ENCODE measurements at regions not wholly inside any gene's neighbourhood (a gene's known extent, or its start where the extent isn't known, plus 50 kb on each side); places are given as distances from the start of the nearest gene placed in this dataset.
"Not testable (repeated sequence)": the region's sequence is repeated elsewhere in the genome, so short reads cannot be mapped to it uniquely, and the experiment has no call there.

- no peak for DNase-seq
Measured at GRCh38 chr6:48713612-48714011, 602.6 kb upstream of the PTCHD4 start.

DNA sequence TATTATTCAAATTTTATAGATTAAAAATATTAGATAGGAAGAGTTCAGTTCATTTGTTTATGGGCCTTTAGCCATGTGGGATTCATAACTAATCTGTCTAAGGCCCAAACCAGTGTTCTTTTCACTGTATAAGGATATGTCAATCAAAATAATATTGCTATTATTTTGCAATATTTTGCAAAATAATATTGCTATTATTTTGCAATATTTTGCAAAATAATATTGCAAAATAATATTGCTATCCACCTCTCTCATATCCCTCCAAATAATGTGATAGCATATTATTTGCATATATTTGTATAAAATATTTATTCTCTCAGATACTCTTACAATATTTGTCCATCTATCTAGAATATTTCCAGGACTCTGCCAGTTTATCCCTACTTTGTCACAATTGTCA is 595.3 kb upstream of the PTCHD4 start:
- no peak for DNase-seq

DNA sequence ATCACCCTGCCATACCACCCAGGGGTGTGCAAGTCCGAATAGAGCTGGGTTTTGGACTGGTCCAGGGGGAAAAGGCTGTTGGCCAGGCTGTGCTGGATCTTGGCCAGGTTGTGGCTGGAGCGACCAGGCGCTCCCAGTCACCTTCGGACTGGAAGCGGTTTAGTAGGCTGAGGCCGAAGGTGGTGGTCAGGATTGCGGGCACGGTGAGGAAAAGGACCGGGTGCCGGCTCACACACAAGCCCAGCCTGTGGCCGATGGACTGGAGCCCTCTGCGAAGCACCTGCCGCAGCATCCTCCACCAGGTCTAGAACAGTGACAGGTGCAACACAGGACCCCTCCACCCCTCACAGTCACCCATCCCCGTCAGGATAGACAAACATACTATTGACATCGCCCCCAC is 590.6 kb upstream of the PTCHD4 start:
- no peak for DNase-seq

DNA sequence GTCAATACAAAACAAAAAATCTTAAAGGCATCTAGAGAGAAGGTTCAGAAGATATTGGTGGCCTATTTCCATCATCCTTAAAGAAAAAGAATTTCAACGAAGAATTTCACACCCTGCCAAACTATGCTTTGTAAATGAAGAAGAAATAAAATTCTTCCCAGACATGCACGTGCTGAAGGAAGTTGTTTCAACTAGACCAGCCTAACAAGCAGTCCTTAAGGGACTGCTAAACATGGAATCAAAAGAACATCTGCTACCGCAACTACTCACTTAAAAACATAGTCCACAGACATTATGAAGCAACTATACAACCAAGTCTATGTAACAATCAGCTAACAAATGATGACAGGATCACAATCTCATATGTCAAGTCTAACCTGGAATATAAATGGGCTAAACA is 584.9 kb upstream of the PTCHD4 start:
- DNase-seq = no peak

DNA sequence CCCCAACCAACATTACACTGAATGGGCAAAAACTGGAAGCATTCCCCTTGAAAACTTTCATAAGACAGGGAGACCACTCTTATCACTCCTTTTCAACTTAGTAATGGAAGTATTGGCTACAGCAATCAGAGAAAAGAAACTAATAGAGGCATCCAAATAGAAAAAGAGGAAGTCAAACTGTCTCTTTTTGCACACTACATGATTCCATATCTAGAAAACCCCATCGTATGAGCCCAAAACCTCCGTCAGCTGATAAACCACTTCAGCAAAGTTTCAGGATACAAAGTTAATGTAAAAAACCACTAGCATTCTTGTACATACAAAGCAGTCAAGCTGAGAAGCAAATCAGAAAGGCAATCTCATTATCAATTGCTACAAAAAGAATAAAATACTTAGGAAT is 580.4 kb upstream of the PTCHD4 start:
- no peak for DNase-seq

GRCh38 chr6:48689498-48689897 is 578.5 kb upstream of the PTCHD4 start:
- DNase-seq = no peak

- DNase-seq = no peak
Measured at GRCh38 chr6:48678390-48678789, 567.4 kb upstream of the PTCHD4 start.

DNA sequence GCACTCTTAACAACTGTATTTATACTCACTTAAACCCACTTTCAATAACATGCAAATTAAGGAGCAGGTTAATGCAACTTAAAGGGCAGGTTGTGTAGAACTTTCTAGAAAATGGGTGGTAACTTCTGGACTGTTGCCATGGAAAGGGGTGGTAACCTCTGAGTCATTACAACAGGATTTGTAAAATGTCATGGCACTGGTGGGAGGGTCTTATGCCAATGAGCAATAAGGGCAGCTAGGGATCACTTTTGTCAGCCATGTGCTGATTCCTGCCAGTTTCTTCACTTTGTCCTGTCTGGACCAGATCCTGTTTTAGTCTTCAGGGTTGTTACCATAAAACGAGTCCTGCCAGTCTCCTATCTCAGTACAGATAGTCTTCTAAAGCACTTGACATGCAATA is 560.5 kb upstream of the PTCHD4 start:
- no peak for DNase-seq

DNA sequence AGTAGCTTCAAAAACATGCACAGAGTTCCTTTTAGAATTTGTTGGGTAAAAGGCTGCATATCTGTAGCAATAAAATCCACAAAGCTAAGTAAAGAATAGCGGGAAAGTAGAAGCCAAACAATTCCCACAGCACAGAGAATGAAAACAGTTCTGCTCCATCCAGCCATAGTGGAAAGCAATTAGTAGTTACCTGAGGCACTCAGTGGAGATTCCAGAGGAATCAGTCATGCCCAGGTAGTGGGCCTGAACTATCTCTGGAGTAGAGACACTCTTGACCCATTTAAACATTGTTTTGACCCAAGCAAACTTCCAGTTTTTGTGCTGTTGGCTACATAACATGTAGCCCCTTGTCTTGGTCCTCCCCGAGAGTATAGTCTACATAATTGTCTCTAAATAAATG is 559.5 kb upstream of the PTCHD4 start:
- DNase-seq = no peak

GRCh38 chr6:48667797-48668196 is 556.8 kb upstream of the PTCHD4 start:
- no peak for DNase-seq

DNA sequence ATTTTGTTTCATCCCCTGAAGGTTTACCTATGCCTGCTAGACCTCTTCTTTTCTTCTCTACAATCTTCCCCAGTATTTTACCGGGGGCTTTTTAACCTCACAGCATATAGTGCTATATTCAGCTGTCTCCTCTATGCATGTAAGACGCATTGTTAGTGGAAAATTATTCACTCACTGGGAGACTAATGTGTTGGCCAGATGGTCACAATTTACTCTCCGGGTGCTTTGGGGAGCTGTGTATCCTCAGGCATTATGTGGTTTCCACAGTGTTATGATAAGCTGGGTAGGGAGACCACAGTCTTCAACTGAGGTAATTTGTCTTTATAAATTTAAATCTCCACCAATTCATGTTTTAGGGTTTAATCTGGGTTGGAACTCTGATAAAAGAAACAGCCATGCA is 553.8 kb upstream of the PTCHD4 start:
- no peak for DNase-seq

DNA sequence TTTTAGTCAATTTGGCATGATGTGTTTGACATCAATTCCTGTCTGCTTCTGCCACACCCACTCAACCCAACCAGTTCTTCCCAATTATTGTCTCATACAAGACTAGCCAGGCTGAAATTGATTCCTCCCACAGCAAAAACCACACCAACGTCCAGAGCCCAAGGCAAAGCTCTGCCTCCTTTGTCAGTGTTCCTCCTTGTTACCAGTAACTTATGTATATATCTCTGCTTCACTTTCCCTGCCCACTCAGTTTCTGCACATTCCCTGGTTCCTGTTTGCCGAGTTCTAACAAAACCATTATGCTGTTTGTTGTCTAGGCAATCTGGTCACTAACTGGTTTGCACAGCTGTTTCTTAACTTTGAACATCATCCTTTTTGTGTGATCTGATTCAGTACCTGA is 547.9 kb upstream of the PTCHD4 start:
- DNase-seq = no peak

- no peak for DNase-seq
Measured at GRCh38 chr6:48641544-48641943, 530.5 kb upstream of the PTCHD4 start.

DNA sequence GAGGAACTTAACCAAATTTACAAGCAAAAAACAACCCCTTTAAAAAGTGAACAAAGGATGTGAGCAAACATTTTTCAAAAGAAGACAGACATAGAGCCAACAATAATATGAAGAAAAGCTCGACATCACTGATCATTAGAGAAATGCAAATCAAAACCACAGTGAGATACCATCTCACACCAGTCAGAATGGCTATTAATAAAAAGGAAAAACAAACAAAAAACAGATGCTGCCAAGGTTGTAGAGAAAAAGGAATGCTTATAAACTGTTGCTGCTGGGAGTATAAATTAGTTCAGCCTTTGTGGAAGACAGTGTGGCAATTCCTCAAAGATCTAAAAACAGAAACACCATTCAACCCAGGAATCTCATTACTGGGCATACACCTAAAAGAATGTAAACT is 527.8 kb upstream of the PTCHD4 start:
- DNase-seq = not testable (repeated sequence)

GRCh38 chr6:48630511-48630910 is 519.5 kb upstream of the PTCHD4 start:
- no peak for DNase-seq

DNA sequence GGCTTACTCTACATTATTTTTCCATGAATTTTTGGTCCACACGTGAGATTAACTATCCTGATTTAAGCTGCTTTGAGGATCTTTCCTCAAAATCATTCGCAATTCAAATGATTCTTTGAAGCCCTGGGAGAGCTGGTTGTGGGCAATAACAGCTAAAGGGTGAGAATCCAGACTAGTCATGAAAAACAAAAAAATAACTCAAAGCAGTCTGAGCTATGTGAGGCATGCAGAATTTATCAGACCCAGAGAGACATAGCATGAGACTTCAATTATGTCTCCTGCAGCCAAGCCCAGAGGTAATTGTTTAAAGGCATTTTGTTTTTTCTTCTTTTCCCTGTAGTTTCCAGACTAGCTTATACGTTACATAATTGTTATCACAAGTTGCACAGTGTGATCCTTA is 517.3 kb upstream of the PTCHD4 start:
- DNase-seq = no peak

DNA sequence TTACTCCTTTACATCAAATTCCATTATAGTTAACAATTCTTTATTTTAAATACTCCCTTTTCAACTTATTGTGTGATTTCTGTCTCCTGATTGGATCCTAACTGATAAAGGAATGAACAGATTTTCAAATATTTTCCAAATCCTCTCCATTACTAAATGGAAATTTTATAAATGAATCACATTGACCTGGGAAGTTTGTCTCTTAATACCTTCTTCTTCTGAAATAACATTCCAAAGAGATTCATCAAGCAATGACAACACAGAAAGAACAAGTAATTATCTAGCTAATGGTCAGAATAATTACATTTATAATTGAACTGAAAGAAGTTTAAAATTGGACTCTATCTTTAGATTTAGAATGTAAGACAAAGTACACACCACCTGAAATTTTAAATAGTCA is 515.4 kb upstream of the PTCHD4 start:
- no peak for DNase-seq

DNA sequence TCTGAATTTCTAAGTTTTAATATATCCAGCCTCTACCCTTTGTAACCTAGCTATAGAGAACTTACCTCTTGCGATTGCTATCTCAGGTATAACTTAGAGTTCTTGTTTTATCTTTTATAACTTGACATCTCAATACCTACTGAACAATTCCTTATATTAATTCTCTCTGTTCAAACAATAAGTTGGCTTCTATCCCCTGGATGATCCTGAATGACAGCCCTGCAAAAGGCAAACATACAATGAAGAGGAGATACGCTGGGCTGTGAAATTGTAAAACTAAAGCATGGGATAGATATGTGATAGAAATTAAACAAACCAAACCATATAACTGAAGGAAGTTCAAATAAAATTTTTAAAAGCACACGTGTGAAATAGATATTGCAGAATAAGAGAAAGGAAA is 513.6 kb upstream of the PTCHD4 start:
- DNase-seq = no peak

DNA sequence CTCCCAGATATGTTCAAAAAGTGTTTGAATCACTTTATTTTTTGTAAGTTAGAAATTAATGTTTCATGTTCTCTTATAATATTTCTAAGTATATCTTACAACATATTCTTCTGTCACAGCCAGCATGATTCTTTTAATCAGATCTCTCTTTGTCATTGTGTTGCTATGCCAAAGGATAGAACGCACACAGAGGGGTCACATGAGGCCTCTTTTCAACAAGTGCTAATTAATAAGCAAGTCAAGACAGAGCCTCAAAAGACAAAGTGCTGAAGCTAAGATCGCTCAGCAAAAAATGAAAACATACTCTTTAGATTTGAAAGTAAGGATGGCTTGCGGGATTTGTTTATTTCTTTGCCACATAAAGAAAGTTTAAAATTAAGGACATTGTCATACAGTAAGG is 508.8 kb upstream of the PTCHD4 start:
- no peak for DNase-seq

DNA sequence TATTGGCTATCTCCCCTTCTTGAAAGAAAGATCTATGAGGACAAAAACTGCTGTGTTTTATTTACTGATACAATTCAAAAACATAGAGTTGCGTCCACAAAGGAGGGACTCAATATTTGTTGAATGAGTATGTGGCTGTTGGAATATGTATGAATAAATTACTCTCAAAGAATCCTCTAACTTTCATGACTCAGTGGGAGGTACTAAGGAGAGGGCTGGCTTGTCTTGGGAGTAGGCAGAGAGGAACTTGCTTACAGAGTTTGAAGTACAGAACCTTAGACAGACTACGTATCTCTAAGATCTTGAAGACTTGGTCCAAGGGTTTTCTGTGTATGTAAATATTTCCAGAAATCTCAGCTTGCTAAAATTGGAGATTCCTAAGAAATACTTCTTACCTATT is 504.0 kb upstream of the PTCHD4 start:
- no peak for DNase-seq

DNA sequence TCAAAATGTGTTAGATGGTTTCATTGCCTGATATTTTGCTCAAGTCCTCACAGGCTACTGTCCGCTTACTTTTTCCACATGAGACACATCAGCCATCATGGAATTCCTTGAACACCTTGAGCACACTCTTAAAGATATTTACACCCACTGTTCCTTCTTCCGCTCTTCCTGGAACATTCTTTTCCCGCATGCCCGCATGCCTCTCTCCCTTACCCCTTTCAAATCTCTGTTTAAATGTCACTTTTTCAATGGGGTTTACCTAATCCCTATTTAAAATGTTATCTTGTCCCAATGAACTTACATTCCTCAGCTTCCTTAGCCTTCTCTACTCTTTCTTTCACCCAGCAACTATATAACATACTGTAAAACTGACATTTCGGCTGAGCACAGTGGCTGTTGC is 503.3 kb upstream of the PTCHD4 start:
- DNase-seq = no peak

DNA sequence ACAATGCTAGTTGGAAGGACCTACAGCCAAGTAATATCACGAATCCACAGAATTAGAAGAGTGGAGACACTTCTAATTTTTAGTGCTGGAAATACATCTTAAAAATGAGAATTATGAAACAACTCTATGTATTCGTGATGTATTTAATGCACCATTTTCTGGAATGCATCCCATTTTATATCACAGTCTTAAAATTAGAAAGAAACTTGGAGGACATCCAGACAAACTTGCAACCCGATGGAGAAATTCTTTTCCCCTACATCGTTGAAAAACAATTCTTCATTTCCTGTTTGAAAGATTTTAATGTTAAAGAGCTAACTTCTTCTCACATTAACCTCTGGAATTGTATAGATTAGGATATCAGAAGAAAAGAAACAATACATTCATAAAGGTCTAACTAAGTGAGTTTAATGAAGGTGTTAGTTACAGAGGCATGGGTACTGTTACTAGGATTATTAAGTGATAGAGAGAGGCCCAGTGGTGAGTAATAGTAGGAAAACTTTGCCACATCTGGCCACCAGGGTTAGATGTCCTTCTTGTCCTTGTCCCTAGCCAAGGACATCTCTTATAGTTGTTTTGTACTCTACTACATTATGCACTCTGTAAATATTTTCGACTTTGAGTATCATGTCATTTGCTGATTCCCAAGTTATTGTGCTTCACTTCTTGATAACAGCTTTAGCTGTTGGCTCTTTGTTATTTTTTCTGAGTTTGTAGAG is 502.4 kb upstream of the PTCHD4 start:
- no peak for DNase-seq

- no peak for DNase-seq
Measured at GRCh38 chr6:48611332-48611731, 500.3 kb upstream of the PTCHD4 start.

DNA sequence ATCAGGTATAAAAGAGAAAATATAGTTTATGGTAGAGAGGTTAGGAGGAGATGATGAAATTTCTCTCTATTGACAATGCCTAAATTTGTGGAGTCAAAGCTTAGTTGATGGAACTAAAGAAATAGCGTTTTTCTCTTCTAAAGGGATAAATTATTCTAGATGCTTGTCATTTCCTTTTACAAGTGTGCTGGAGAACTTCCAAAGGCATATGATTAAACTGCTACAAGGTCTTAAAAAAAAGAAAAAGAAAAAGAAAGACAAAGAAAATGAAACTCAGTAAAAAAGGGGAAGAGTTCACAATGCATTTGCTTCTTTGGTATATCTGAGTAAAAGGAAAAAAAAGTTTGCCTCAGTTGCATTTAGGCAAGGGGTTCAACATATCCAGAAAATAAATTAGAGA is 499.8 kb upstream of the PTCHD4 start:
- DNase-seq = no peak

DNA sequence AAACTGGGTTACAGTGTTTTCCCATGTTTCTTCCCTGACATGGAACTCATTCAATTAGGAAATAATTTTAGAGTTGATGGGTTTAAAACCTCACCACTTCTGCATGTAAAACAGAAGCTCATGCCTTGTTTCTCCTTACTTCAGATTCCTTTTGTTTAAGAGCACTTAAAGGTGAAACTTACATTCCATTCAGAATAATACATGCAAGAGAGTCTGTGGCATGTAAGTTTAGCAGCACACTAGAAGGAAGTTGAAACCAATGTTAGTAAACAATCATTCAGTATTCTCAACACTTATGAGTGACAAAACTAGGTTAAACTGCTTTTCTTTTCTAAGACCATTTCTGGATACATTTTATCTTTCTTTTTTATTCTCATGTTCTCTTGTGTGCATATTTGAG is 495.6 kb upstream of the PTCHD4 start:
- DNase-seq = no peak

- DNase-seq = no peak
Measured at GRCh38 chr6:48597951-48598350, 487.0 kb upstream of the PTCHD4 start.

Measured in NCI-H510A (cell line).